Ishikawa (cell line): ENCODE measurements at regions not wholly inside any gene's neighbourhood (a gene's known extent, or its start where the extent isn't known, plus 50 kb on each side); places are given as distances from the start of the nearest gene placed in this dataset.

ENCODE experiments used
- CEBPB ChIP-seq: IDR thresholded peaks from 2 replicates; pipeline ENCODE4 v1.6.1; 2012
- CREB1 ChIP-seq: IDR thresholded peaks from 2 replicates; pipeline ENCODE4 v1.6.1; 2012; ENCODE audit warnings: low read depth
- EP300 ChIP-seq: IDR thresholded peaks from 2 replicates; pipeline ENCODE4 v1.6.1; 2012; ENCODE audit warnings: borderline replicate concordance
- FOXM1 ChIP-seq: IDR thresholded peaks from 2 replicates; pipeline ENCODE4 v1.6.1; 2012; ENCODE audit warnings: low read depth, borderline replicate concordance
- MAX ChIP-seq: IDR thresholded peaks from 2 replicates; pipeline ENCODE4 v1.6.1; 2012
- RAD21 ChIP-seq: IDR thresholded peaks from 2 replicates; pipeline ENCODE4 v1.6.1; 2012; ENCODE audit warnings: low read depth
- REST ChIP-seq: IDR thresholded peaks from 2 replicates; pipeline ENCODE4 v1.6.1; 2012; ENCODE audit warnings: low read depth, mild to moderate bottlenecking
- TAF1 ChIP-seq: IDR thresholded peaks from 2 replicates; pipeline ENCODE4 v1.6.1; 2012; ENCODE audit warnings: low read depth, mild to moderate bottlenecking
- TCF12 ChIP-seq: IDR thresholded peaks from 2 replicates; pipeline ENCODE4 v1.6.1; 2012; ENCODE audit warnings: low read depth
- TEAD4 ChIP-seq: IDR thresholded peaks from 2 replicates; pipeline ENCODE4 v1.6.1; 2012
- YY1 ChIP-seq: IDR thresholded peaks from 2 replicates; pipeline ENCODE4 v1.6.1; 2012; ENCODE audit warnings: low read depth

GRCh38 chr9:130770093-130770492, 65.0 kb upstream of the ABL1 start:
- TF ChIP-seq REST = no peak
- TF ChIP-seq TAF1 = no peak
- TF ChIP-seq MAX = no peak
- TF ChIP-seq CEBPB = no peak
- TF ChIP-seq TCF12 = no peak
- TF ChIP-seq EP300 = no peak
- TF ChIP-seq RAD21 = no peak
- TF ChIP-seq YY1 = no peak
- TF ChIP-seq TEAD4 = no peak
- no peak for TF ChIP-seq FOXM1
- TF ChIP-seq CREB1 = no peak
